Fibroblast of lung (primary cell): ENCODE measurements at regions not wholly inside any gene's neighbourhood (a gene's known extent, or its start where the extent isn't known, plus 50 kb on each side); places are given as distances from the start of the nearest gene placed in this dataset.

ENCODE experiments used
- DNase-seq, 2 donors: peaks; one replicate each; pipeline versions ENCODE4 v3.0.0 to v3.0.0-alpha.2; 2010; ENCODE audit warnings: low read depth in 2 of 2
- H2AFZ ChIP-seq: 2 replicates; pipeline ENCODE4 v1.5.1; 2012; ENCODE audit warnings: low read length, control low read depth, inconsistent platforms
- H3K27ac ChIP-seq: 2 replicates; pipeline ENCODE4 v1.5.1; 2011; ENCODE audit warnings: low read length, control low read depth; ENCODE audit not compliant: insufficient read depth
- H3K27me3 ChIP-seq: 2 replicates; pipeline ENCODE4 v1.5.1; 2011; ENCODE audit warnings: mild to moderate bottlenecking, low read length; ENCODE audit not compliant: control insufficient read depth, insufficient read depth
- H3K36me3 ChIP-seq: 2 replicates; pipeline ENCODE4 v1.5.1; 2011; ENCODE audit warnings: low read length; ENCODE audit not compliant: control insufficient read depth, insufficient read depth
- H3K4me1 ChIP-seq: 2 replicates; pipeline ENCODE4 v1.5.1; 2011; ENCODE audit warnings: low read length; ENCODE audit not compliant: control insufficient read depth, insufficient read depth; ENCODE audit errors: extremely low read depth
- H3K4me2 ChIP-seq: 2 replicates; pipeline ENCODE4 v1.5.1; 2011; ENCODE audit warnings: low read length, control low read depth; ENCODE audit not compliant: insufficient read depth; ENCODE audit errors: extremely low read depth
- H3K4me3 ChIP-seq, 4 experiments: fragments of 200-600 bp in 1 of 4; sonication (generic) in 1 of 4; replicated peaks in 1 of 4; 2 replicates each; pipeline ENCODE4 v1.5.1; 2011 to 2016; ENCODE audit warnings: low read length in 4 of 4, low read depth in 3 of 4, mild to moderate bottlenecking in 3 of 4, control low read depth in 2 of 4, inconsistent platforms in 1 of 4, mixed read lengths in 1 of 4; ENCODE audit not compliant: insufficient read depth in 1 of 4; ENCODE audit errors: control extremely low read depth in 1 of 4
- H3K79me2 ChIP-seq: 2 replicates; pipeline ENCODE4 v1.5.1; 2012; ENCODE audit warnings: mild to moderate bottlenecking, low read length, inconsistent platforms; ENCODE audit not compliant: control insufficient read depth, insufficient read depth
- H3K9ac ChIP-seq: 2 replicates; pipeline ENCODE4 v1.5.1; 2011; ENCODE audit warnings: mild to moderate bottlenecking, low read length, control low read depth; ENCODE audit not compliant: insufficient read depth
- H3K9me3 ChIP-seq: 2 replicates; pipeline ENCODE4 v1.5.1; 2012; ENCODE audit warnings: low read depth, low read length; ENCODE audit not compliant: control insufficient read depth, insufficient read depth
- H4K20me1 ChIP-seq: 2 replicates; pipeline ENCODE4 v1.5.1; 2011; ENCODE audit warnings: low read length; ENCODE audit not compliant: control insufficient read depth, insufficient read depth; ENCODE audit errors: extremely low read depth
- CTCF ChIP-seq, 2 donors: IDR thresholded peaks in 1 of 2; conservative IDR thresholded peaks in 1 of 2; 1 replicate in 1 of 2; 2 replicates in 1 of 2; pipeline ENCODE4 v1.5.1; 2011 to 2012; ENCODE audit warnings: low read length in 2 of 2, control low read depth in 1 of 2, inconsistent platforms in 1 of 2, low read depth in 1 of 2, mild to moderate bottlenecking in 1 of 2
- EZH2 ChIP-seq: IDR thresholded peaks from 2 replicates; pipeline ENCODE4 v1.5.1; 2012; ENCODE audit warnings: low read length, control low read depth, mild to moderate bottlenecking; ENCODE audit errors: missing control alignments

- no peak for DNase-seq
- Histone ChIP-seq H4K20me1 (no peaks in the 10 kb centered on the region), H3K9ac (no peak overlapping the region), H3K4me3 (no peak overlapping the region), H3K27me3 (no peaks in the 10 kb centered on the region), H3K4me1 (peaks cover 4% of the 10 kb centered on the region), H3K79me2 (no peaks in the 10 kb centered on the region), H2AFZ (no peak overlapping the region), H3K4me2 (no peak overlapping the region), H3K27ac (no peak overlapping the region), H3K9me3 (no peaks in the 10 kb centered on the region), H3K36me3 (no peaks in the 10 kb centered on the region)
- TF ChIP-seq CTCF (conservative IDR thresholded peaks at IDR 0.05 in 1 of 2, IDR thresholded peaks at IDR 0.05 in 1 of 2; ENCODE audit: low read depth in 1 of 2, low read length in 2 of 2) = no peak
- TF ChIP-seq EZH2 = no peak
Measured at GRCh38 chr11:130731401-130731800, 184.9 kb downstream of the SNX19 start.

- Histone ChIP-seq H3K9me3 (no peaks in the 10 kb centered on the region), H3K4me2 (no peak overlapping the region), H3K9ac (no peak overlapping the region), H3K79me2 (no peaks in the 10 kb centered on the region), H3K4me3 (no peak overlapping the region), H4K20me1 (no peaks in the 10 kb centered on the region), H3K36me3 (no peaks in the 10 kb centered on the region), H3K27ac (no peak overlapping the region), H3K4me1 (peaks cover 8% of the 10 kb centered on the region), H3K27me3 (no peaks in the 10 kb centered on the region), H2AFZ (no peak overlapping the region)
- TF ChIP-seq CTCF (conservative IDR thresholded peaks at IDR 0.05 in 1 of 2, IDR thresholded peaks at IDR 0.05 in 1 of 2; ENCODE audit: low read depth in 1 of 2, low read length in 2 of 2) (no peak), EZH2 (no peak)
- DNase-seq = no peak
Measured at GRCh38 chr11:130732476-130732875, 183.8 kb downstream of the SNX19 start.

DNA sequence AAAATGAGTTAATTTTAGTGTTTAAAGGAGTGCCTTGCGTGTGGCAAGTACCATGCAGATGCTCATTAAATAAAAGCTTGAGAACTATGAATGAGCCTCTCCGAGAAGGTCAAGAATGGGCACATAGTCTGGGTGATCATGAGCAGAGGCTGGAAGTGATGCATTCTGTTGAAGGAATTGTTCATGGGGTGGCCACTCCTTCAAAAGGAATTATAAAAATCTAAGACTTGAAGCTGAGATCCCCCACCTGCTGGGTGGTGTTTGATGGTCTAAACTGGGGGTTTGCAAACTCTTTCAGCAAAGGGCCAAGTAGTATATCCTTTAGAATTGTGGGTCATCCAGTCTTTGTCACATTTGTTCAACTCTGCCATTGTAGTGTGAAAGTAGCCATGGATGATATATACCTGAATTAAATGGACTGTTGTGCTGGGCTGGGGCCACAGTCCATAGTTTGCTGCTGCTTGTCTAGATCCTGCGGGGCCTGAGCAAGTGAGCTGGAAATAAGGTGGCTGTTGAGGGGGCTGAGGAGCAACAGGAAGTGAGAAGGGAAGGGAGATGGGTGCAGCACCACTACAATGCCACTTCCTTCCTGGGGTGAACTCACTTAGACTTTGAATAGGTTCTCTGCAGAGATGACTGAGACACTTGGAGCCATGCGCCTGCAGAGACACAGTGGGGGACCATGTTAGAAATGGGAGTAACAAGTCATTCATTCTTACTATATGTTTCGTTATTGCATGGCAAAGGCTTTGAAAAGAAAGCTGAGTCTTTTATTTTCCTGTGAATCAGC lies 179.0 kb downstream of the SNX19 start:
- Histone ChIP-seq H3K27ac (peak overlapping the region; percentile 90), H3K9ac (no peak overlapping the region)

More for the DNA sequence above, 179.0 kb downstream of the SNX19 start:
- Histone ChIP-seq H3K4me1 (peaks cover 10% of the 10 kb centered on the region), H4K20me1 (no peaks in the 10 kb centered on the region), H3K4me2 (no peak overlapping the region), H3K79me2 (no peaks in the 10 kb centered on the region), H3K9me3 (no peaks in the 10 kb centered on the region), H3K4me3 (no peak overlapping the region), H3K36me3 (no peaks in the 10 kb centered on the region), H2AFZ (peak overlapping the region; percentile 5), H3K27me3 (no peaks in the 10 kb centered on the region)
- no peak for TF ChIP-seq CTCF (conservative IDR thresholded peaks at IDR 0.05 in 1 of 2, IDR thresholded peaks at IDR 0.05 in 1 of 2; ENCODE audit: low read depth in 1 of 2, low read length in 2 of 2)
- no peak for TF ChIP-seq EZH2
- peak in 1 of 2 donors; percentile 71 for DNase-seq
